Glutamatergic neuron (in vitro differentiated cells): ENCODE measurements at regions not wholly inside any gene's neighbourhood (a gene's known extent, or its start where the extent isn't known, plus 50 kb on each side); places are given as distances from the start of the nearest gene placed in this dataset.

Source experiments
- DNase-seq: peaks from one replicate; pipeline ENCODE4 v3.0.0; 2022
- H3K27ac Mint-ChIP-seq: one replicate; pipeline ENCODE4 v1.8.0; 2020; ENCODE audit warnings: mild to moderate bottlenecking, mixed read lengths, inconsistent platforms; ENCODE audit not compliant: unreplicated experiment
- H3K27me3 Mint-ChIP-seq: one replicate; pipeline ENCODE4 v1.8.0; 2020; ENCODE audit warnings: mild to moderate bottlenecking, moderate library complexity, mixed read lengths, inconsistent platforms; ENCODE audit not compliant: unreplicated experiment
- H3K36me3 Mint-ChIP-seq: one replicate; pipeline ENCODE4 v1.8.0; 2020; ENCODE audit warnings: mild to moderate bottlenecking, mixed read lengths, inconsistent platforms; ENCODE audit not compliant: unreplicated experiment
- H3K4me1 Mint-ChIP-seq: one replicate; pipeline ENCODE4 v1.8.0; 2020; ENCODE audit warnings: mild to moderate bottlenecking, low read depth, mixed read lengths, inconsistent platforms; ENCODE audit not compliant: unreplicated experiment
- H3K4me3 Mint-ChIP-seq: one replicate; pipeline ENCODE4 v1.8.0; 2020; ENCODE audit warnings: mild to moderate bottlenecking, mixed read lengths, inconsistent platforms; ENCODE audit not compliant: unreplicated experiment
- H3K9me3 Mint-ChIP-seq: one replicate; pipeline ENCODE4 v1.8.0; 2020; ENCODE audit warnings: mild to moderate bottlenecking, moderate library complexity, mixed read lengths, inconsistent platforms; ENCODE audit not compliant: unreplicated experiment
- TF ChIP-seq, protein P1 (sequence below): fragments of 200-600 bp; sonication (generic); IDR thresholded peaks from one replicate; pipeline ENCODE4 v1.5.0; 2021; ENCODE audit not compliant: partially characterized antibody, unreplicated experiment

DNA sequence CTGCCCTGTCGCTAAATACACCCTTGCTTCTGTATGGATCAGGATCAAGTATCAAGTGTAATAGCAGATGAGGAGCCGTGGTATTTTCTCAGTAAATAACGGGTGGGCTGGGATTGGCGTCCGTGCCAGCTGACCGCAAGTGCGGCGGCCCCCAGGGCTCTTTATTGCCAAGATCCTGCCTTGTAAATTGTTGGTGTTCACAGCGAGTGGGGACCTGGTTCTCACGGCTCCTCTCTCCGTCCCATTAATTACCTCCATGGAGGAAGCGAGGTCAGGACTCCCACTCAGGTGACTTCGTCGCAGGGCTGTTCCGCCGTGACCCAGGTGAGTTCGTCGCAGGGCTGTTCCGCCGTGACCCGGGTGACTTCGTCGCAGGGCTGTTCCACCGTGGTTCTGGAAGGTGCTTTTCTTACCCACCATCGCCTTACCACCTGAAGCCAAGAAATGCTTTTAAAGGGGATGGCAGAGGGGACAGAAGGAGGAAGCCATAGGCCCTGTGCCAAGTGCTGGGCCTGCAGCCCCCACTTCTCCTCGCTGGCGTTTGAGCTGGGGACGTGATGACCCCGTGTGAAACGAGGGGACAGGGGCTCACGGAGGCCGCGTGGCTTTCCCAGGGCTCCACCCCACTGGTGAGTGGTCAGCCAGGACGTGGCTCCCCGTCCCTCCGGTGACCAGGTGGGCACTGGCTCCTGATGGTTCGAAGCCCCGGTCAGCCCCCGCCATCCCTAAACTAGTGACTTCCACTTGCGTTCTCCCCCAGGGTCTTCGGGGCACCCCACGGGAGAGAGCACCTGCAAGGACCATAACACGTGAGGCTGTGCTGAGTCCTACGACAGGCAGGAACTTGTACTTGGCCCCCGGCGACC, 118.4 kb downstream of the TWIST2 start:
- Mint-ChIP-seq H3K27me3 (peaks cover 6% of the 10 kb centered on the region), H3K4me3 (no peak overlapping the region), H3K4me1 (no peaks in the 10 kb centered on the region), H3K9me3 (peaks cover 4% of the 10 kb centered on the region), H3K36me3 (peaks cover 9% of the 10 kb centered on the region), H3K27ac (no peak overlapping the region)
- TF ChIP-seq, protein P1, sequence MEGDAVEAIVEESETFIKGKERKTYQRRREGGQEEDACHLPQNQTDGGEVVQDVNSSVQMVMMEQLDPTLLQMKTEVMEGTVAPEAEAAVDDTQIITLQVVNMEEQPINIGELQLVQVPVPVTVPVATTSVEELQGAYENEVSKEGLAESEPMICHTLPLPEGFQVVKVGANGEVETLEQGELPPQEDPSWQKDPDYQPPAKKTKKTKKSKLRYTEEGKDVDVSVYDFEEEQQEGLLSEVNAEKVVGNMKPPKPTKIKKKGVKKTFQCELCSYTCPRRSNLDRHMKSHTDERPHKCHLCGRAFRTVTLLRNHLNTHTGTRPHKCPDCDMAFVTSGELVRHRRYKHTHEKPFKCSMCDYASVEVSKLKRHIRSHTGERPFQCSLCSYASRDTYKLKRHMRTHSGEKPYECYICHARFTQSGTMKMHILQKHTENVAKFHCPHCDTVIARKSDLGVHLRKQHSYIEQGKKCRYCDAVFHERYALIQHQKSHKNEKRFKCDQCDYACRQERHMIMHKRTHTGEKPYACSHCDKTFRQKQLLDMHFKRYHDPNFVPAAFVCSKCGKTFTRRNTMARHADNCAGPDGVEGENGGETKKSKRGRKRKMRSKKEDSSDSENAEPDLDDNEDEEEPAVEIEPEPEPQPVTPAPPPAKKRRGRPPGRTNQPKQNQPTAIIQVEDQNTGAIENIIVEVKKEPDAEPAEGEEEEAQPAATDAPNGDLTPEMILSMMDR, result no peak
- DNase-seq, result no peak

DNA sequence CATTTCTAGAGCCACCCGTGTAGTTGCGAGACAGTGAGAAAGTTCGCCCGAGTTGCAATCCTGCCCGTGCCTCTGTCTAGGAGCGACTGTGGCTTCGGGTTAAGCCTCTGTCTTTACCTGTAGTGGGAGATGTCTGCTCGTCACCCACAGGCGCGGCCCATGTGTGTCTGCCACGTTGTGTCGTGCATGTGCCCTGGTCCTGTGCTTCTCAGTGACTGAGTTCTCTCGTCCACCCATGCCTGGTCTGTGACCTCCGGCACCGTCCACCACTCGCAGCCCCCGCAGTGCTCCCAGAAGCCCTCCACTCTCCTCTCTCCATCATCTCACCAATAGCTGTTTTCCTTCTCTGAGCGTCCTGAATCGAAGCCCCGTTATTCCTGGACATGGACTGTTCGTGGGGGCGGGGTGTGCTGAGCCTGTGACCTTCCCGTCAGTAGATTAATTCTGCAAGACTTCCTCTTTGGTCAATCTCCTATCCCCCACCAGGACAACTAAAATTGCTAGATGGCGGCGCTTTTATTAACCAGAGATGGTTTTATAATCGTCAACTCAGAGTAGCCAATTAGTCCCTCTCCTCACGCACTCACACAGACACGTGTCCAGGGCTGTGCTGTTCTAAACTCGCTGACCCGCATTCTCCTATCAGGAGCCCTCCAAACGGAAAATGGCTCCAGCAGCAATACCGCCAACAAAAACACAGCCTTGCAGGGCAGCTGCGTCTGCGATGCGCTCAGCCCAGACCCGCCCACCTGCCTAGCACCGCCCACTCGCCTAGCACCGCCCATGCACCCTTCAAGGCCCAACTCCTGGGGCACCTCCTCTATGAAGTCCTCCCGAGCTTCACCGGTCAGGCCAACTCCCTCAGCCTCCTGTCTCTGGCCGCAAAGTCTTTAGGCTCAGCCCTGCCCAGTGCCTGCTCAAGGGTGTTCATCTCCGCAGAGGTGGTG, 119.4 kb downstream of the TWIST2 start:
- peaks cover 9% of the 10 kb centered on the region for H3K36me3 Mint-ChIP-seq
- H3K27ac Mint-ChIP-seq, result no peak overlapping the region
- H3K9me3 Mint-ChIP-seq, result peaks cover 4% of the 10 kb centered on the region
- TF ChIP-seq, protein P1, result no peak
- H3K4me3 Mint-ChIP-seq, result no peak overlapping the region
- peaks cover 6% of the 10 kb centered on the region for H3K27me3 Mint-ChIP-seq
- no peak for DNase-seq
- H3K4me1 Mint-ChIP-seq, result no peaks in the 10 kb centered on the region

DNA sequence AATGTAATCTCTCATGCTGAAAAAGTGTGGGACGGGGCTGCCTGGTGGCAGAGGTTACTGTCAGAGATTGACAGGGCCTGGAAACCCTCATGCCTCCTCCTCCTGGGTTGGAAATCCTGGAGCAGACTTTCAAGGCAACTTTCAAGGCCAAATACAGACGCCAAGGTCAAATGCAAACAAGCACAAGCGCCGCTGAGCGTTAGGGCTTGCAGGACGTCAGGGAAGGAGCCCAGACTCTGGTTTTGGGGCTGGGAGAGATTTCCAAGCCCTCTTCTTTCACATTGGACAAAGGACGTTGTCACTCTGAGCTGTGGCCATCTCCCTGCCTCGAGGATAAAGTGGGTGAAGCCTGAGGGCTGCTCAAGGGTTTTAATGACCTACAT, 120.1 kb downstream of the TWIST2 start:
- Mint-ChIP-seq H3K4me3 (no peak overlapping the region), H3K27ac (no peak overlapping the region), H3K36me3 (peaks cover 9% of the 10 kb centered on the region), H3K4me1 (no peaks in the 10 kb centered on the region), H3K27me3 (peaks cover 6% of the 10 kb centered on the region), H3K9me3 (peaks cover 4% of the 10 kb centered on the region)
- TF ChIP-seq, protein P1, result no peak
- DNase-seq, result no peak

DNA sequence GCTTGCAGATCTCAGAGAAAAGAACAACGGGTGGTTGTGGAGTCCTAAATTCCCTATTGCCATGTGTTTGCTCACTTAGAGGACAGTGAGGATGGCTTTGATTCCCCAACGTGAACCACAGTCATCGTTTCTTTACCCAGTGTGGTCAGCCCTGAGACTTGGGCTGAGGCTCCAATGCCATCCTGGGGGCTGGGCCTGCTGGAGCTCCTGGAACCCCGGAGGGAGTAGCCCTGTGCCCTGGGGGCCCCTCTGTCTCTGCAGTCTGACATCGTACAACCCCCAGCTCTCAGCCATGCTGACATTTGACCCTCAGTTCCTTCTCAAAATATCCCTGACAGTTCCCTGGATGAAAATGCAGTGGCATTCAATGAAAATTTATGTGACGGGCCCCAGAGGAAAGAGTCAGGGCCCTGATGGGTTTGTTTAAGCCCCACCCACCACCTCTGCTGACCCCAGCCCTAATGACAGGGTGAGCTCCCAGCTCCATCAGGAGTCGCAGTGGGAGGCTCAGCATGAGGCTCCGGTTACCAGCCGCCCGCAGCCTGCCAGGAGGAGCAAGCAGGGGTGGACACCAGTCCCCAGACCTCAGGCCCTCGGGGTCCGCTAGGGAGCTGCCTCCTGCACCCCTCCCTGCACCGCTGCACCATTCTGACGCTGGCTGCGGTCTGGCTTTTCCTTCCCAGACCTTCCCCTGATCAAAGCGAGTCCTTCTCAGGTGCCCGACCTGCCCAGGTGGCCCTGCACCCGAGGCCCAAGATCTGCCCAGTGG, 120.9 kb downstream of the TWIST2 start:
- H3K27me3 Mint-ChIP-seq, result peaks cover 6% of the 10 kb centered on the region
- H3K27ac Mint-ChIP-seq, result no peak overlapping the region
- TF ChIP-seq, protein P1, result no peak
- H3K4me3 Mint-ChIP-seq, result no peak overlapping the region
- DNase-seq, result no peak
- peaks cover 4% of the 10 kb centered on the region for H3K9me3 Mint-ChIP-seq
- H3K36me3 Mint-ChIP-seq, result peaks cover 9% of the 10 kb centered on the region
- H3K4me1 Mint-ChIP-seq, result no peaks in the 10 kb centered on the region
